ENCODE measurements at regions not wholly inside any gene's neighbourhood (a gene's known extent, or its start where the extent isn't known, plus 50 kb on each side); places are given as distances from the start of the nearest gene placed in this dataset.
"Not testable (repeated sequence)": the region's sequence is repeated elsewhere in the genome, so short reads cannot be mapped to it uniquely, and the experiment has no call there.

DNA sequence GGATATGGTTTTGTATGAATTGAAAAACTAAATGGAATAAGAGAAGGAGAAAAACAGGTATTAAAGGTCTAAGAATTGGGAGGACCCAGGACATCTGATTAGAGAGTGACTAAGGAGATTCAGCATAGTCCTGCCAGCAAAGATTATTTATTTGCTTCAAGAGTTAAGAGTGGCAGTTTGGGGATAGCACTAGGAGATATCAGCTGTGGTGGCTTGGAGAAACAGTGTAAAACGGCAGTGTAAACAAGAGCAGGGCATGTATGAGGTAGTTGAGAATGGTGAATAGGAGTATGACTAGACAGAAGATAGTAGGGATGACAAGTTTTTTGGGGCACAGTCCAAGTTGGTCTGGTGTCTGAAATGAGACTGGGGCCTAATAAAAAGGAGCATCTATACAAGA lies 730.3 kb downstream of the TRHDE start:
- H3K27ac Mint-ChIP-seq; DNase-seq (ENCODE audit: low spot score in 2 of 2); H3K36me3 Mint-ChIP-seq; H3K4me3 Mint-ChIP-seq; H3K27me3 Mint-ChIP-seq; H3K9me3 Mint-ChIP-seq; ATAC-seq (ENCODE audit: low read depth); H3K4me1 Mint-ChIP-seq: not testable (repeated sequence)

DNA sequence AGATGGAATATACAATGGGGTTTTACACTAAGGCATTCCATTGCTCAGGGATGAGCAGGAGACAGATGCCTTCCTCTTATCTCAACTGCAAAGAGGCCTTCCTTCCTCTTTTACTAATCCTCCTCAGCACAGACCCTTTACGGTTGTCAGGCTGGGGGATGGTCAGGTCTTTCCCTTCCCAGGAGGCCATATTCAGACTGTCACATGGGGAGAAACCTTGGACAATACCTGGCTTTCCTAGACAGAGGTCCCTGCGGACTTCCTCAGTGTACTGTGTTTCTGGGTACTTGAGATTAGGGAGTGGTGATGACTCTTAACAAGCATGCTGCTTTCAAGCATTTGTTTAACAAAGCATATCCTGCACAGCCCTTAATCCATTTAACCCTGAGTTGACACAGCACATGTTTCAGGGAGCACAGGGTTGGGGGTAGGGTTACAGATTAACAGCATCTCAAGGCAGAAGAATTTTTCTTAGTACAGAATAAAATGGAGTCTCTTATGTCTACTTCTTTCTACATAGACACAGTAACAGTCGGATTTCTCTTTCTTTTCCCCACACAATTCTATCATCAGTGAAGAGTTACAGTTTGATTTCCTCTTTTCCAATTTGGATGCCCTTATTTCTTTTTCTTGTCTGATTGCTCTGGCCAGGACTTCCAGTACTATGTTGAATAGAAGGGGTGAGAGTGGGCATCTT lies 737.1 kb downstream of the TRHDE start:
- DNase-seq (ENCODE audit: low spot score in 2 of 2); H3K27ac Mint-ChIP-seq; H3K9me3 Mint-ChIP-seq; H3K4me3 Mint-ChIP-seq; H3K36me3 Mint-ChIP-seq; ATAC-seq (ENCODE audit: low read depth); H3K27me3 Mint-ChIP-seq; H3K4me1 Mint-ChIP-seq: not testable (repeated sequence)

- H3K9me3 Mint-ChIP-seq = peaks cover 6% of the 10 kb centered on the region
- no peak for ATAC-seq (ENCODE audit: low read depth)
- DNase-seq (ENCODE audit: low spot score in 2 of 2) = no peak
Observed at GRCh38 chr12:73017981-73018380, 745.8 kb downstream of the TRHDE start.

GRCh38 chr12:73053893-73054292 lies 781.7 kb downstream of the TRHDE start:
- H3K27ac Mint-ChIP-seq = no peak overlapping the region
- peaks cover 2% of the 10 kb centered on the region for H3K9me3 Mint-ChIP-seq
- no peaks in the 10 kb centered on the region for H3K27me3 Mint-ChIP-seq
- H3K4me3 Mint-ChIP-seq = no peak overlapping the region
- ATAC-seq (ENCODE audit: low read depth) (no peak), DNase-seq (ENCODE audit: low spot score in 2 of 2) (no peak)
- no peaks in the 10 kb centered on the region for H3K4me1 Mint-ChIP-seq
- no peaks in the 10 kb centered on the region for H3K36me3 Mint-ChIP-seq

More at GRCh38 chr12:73017981-73018380, 745.8 kb downstream of the TRHDE start:
- no peaks in the 10 kb centered on the region for H3K27me3 Mint-ChIP-seq
- H3K4me1 Mint-ChIP-seq = no peaks in the 10 kb centered on the region
- no peaks in the 10 kb centered on the region for H3K36me3 Mint-ChIP-seq
- H3K4me3 Mint-ChIP-seq = no peak overlapping the region
- H3K27ac Mint-ChIP-seq = no peak overlapping the region

GRCh38 chr12:73057428-73057827 lies 785.3 kb downstream of the TRHDE start:
- DNase-seq (ENCODE audit: low spot score in 2 of 2) (no peak), ATAC-seq (ENCODE audit: low read depth) (no peak)
- H3K4me3 Mint-ChIP-seq = no peak overlapping the region
- H3K27me3 Mint-ChIP-seq = no peaks in the 10 kb centered on the region
- peaks cover 1% of the 10 kb centered on the region for H3K9me3 Mint-ChIP-seq
- H3K27ac Mint-ChIP-seq = no peak overlapping the region
- H3K4me1 Mint-ChIP-seq = no peaks in the 10 kb centered on the region
- H3K36me3 Mint-ChIP-seq = no peaks in the 10 kb centered on the region

GRCh38 chr12:73065913-73066312 lies 793.7 kb downstream of the TRHDE start:
- DNase-seq (ENCODE audit: low spot score in 2 of 2) = no peak
- H3K36me3 Mint-ChIP-seq = no peaks in the 10 kb centered on the region
- no peak overlapping the region for H3K4me3 Mint-ChIP-seq
- H3K27me3 Mint-ChIP-seq = no peaks in the 10 kb centered on the region
- no peaks in the 10 kb centered on the region for H3K4me1 Mint-ChIP-seq
- H3K27ac Mint-ChIP-seq = no peak overlapping the region
- H3K9me3 Mint-ChIP-seq = peaks cover 2% of the 10 kb centered on the region
- no peak for ATAC-seq (ENCODE audit: low read depth)

GRCh38 chr12:73067616-73068015 lies 795.4 kb downstream of the TRHDE start:
- no peak for DNase-seq (ENCODE audit: low spot score in 2 of 2)
- Mint-ChIP-seq H3K4me1 (no peaks in the 10 kb centered on the region), H3K9me3 (peaks cover 3% of the 10 kb centered on the region), H3K4me3 (no peak overlapping the region), H3K27me3 (no peaks in the 10 kb centered on the region), H3K27ac (no peak overlapping the region), H3K36me3 (no peaks in the 10 kb centered on the region)
- no peak for ATAC-seq (ENCODE audit: low read depth)

DNA sequence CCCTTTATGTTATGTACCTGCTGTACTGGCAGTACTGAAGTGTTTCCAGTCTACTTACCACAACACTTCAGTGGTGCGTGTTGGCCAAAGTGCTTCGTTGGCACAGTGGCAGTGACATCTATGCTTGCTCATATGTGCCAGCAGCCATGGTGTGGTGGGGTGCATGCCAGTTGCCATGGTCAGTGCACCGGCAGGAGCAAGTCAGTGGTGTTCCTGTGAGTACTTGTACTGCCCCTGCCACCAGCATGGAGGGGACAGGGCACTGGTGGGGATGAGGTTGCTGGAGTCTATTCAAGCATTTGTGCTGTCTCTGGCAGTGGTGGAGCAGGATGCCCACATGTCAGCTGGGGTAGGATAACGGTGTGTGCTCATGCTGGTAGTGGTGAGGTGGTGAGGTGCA lies 800.0 kb downstream of the TRHDE start:
- Mint-ChIP-seq H3K9me3 (peaks cover 3% of the 10 kb centered on the region), H3K27ac (no peak overlapping the region), H3K4me3 (no peak overlapping the region), H3K36me3 (no peaks in the 10 kb centered on the region), H3K27me3 (no peaks in the 10 kb centered on the region), H3K4me1 (no peaks in the 10 kb centered on the region)
- ATAC-seq (ENCODE audit: low read depth) (no peak), DNase-seq (ENCODE audit: low spot score in 2 of 2) (no peak)

- no peaks in the 10 kb centered on the region for H3K27me3 Mint-ChIP-seq
- DNase-seq (ENCODE audit: low spot score in 2 of 2) (no peak), ATAC-seq (ENCODE audit: low read depth) (no peak)
- H3K4me1 Mint-ChIP-seq = no peaks in the 10 kb centered on the region
- H3K36me3 Mint-ChIP-seq = no peaks in the 10 kb centered on the region
- no peak overlapping the region for H3K27ac Mint-ChIP-seq
- H3K9me3 Mint-ChIP-seq = no peaks in the 10 kb centered on the region
- H3K4me3 Mint-ChIP-seq = no peak overlapping the region
Observed at GRCh38 chr12:73076760-73077159, 804.6 kb downstream of the TRHDE start.

DNA sequence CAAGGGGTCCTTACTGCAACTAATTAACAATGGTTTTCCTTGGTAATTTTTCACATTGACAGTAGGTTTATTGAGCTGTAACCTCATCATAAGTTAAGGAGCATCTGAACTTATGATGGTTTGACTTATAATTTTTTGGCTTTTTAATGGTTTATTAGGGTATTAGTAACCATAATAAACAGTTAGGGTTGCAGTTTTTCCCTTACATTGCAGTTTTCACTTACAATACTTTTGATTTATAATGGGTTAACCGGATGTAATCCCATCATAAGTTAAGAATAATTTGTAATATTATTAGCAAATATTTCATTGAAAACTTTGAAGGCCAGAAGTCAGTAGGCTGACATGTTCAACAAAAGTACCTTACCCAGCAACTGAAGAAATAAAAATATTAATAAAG lies 811.6 kb downstream of the TRHDE start:
- no peaks in the 10 kb centered on the region for H3K36me3 Mint-ChIP-seq
- H3K27ac Mint-ChIP-seq = no peak overlapping the region
- no peaks in the 10 kb centered on the region for H3K27me3 Mint-ChIP-seq
- peaks cover 5% of the 10 kb centered on the region for H3K9me3 Mint-ChIP-seq
- DNase-seq (ENCODE audit: low spot score in 2 of 2) (no peak), ATAC-seq (ENCODE audit: low read depth) (no peak)
- H3K4me3 Mint-ChIP-seq = no peak overlapping the region
- no peaks in the 10 kb centered on the region for H3K4me1 Mint-ChIP-seq

DNA sequence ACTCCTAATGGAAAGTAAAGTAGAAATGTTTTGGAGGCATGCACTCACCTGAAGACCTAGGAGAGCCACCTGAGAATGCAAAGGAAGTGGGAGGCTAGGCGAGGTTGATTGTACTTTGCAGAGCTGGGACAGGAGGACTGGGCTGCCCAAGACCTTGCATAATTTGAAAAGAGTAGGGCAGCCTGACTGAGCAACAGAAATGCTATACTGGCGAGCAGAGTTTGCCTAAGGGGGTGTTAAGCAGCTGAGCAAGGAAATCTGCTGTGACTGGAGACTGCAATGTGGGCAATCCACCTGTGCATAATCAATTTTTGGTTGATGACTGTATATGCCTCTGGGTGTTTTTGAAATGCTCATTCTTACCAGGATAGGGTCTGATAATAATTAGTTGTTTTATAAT lies 834.1 kb downstream of the TRHDE start:
- Mint-ChIP-seq H3K9me3 (peaks cover 4% of the 10 kb centered on the region), H3K4me1 (no peaks in the 10 kb centered on the region), H3K27me3 (no peaks in the 10 kb centered on the region), H3K4me3 (no peak overlapping the region), H3K27ac (no peak overlapping the region), H3K36me3 (no peaks in the 10 kb centered on the region)
- no peak for DNase-seq (ENCODE audit: low spot score in 2 of 2)
- ATAC-seq (ENCODE audit: low read depth) = no peak

- H3K27me3 Mint-ChIP-seq = no peaks in the 10 kb centered on the region
- H3K36me3 Mint-ChIP-seq = no peaks in the 10 kb centered on the region
- H3K9me3 Mint-ChIP-seq = peaks cover 3% of the 10 kb centered on the region
Observed at GRCh38 chr12:73106896-73107295, 834.7 kb downstream of the TRHDE start.

GRCh38 chr12:73110816-73111215 lies 838.6 kb downstream of the TRHDE start:
- Mint-ChIP-seq H3K36me3 (no peaks in the 10 kb centered on the region), H3K27ac (no peak overlapping the region), H3K9me3 (peaks cover 2% of the 10 kb centered on the region), H3K4me3 (no peak overlapping the region), H3K4me1 (no peaks in the 10 kb centered on the region), H3K27me3 (no peaks in the 10 kb centered on the region)
- DNase-seq (ENCODE audit: low spot score in 2 of 2) = no peak
- no peak for ATAC-seq (ENCODE audit: low read depth)

More at GRCh38 chr12:73106896-73107295, 834.7 kb downstream of the TRHDE start:
- H3K27ac Mint-ChIP-seq = no peak overlapping the region
- ATAC-seq (ENCODE audit: low read depth) (no peak), DNase-seq (ENCODE audit: low spot score in 2 of 2) (no peak)
- H3K4me3 Mint-ChIP-seq = no peak overlapping the region
- no peaks in the 10 kb centered on the region for H3K4me1 Mint-ChIP-seq

DNA sequence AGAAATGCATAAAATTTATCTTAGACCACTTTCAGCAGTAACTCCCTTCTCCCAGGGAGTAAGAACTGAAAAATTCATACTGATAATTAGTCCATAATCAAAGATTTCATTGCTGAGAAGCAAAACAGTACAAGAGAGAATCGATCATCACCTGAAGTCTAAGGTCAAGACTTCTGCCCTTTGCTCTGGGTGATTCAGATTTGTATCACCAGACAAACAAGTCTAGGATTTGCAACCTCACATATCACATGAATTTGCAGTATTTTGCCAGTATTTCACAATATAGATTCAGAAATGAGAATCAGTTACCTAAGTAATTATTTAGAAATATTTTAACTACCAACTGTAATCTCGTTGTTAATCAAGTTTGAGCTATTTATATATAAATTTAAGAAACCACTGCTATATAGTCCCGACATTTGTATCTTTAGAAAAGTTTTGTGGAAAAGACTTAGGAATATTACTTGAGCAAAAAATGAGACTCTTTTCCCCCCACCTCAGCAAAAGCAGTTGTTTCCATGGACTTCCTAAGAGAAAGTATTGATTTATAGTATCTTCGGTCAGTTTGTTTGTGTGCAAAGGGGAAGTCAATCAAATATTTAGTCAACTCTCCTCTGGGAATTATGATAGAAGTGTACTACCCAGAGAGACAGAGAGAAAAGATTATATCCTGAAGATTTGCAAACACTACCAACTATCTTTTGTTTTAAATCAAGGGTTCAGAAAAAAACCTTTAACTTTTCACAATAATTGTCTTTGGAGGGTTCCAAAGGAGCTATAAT lies 840.1 kb downstream of the TRHDE start:
- H3K9me3 Mint-ChIP-seq = peaks cover 2% of the 10 kb centered on the region
- no peaks in the 10 kb centered on the region for H3K36me3 Mint-ChIP-seq
- ATAC-seq (ENCODE audit: low read depth) (no peak), DNase-seq (ENCODE audit: low spot score in 2 of 2) (no peak)
- H3K27me3 Mint-ChIP-seq = no peaks in the 10 kb centered on the region
- H3K4me3 Mint-ChIP-seq = no peak overlapping the region
- H3K27ac Mint-ChIP-seq = no peak overlapping the region
- H3K4me1 Mint-ChIP-seq = no peaks in the 10 kb centered on the region

- H3K4me1 Mint-ChIP-seq = no peaks in the 10 kb centered on the region
- DNase-seq (ENCODE audit: low spot score in 2 of 2) = no peak
- H3K4me3 Mint-ChIP-seq = no peak overlapping the region
- no peaks in the 10 kb centered on the region for H3K27me3 Mint-ChIP-seq
- H3K9me3 Mint-ChIP-seq = peaks cover 3% of the 10 kb centered on the region
- H3K27ac Mint-ChIP-seq = no peak overlapping the region
- no peak for ATAC-seq (ENCODE audit: low read depth)
- H3K36me3 Mint-ChIP-seq = no peaks in the 10 kb centered on the region
Observed at GRCh38 chr12:73124480-73124879, 852.3 kb downstream of the TRHDE start.

All from memory B cell (primary cell).